SU-DHL-6 (cell line): ENCODE measurements at regions not wholly inside any gene's neighbourhood (a gene's known extent, or its start where the extent isn't known, plus 50 kb on each side); places are given as distances from the start of the nearest gene placed in this dataset.

Experiments
- EZH2phosphoT487 ChIP-seq: fragments of 200-600 bp; sonication (generic), shearing (Covaris generic); conservative IDR thresholded peaks from 2 replicates; pipeline ENCODE4 v1.6.1; 2018; ENCODE audit warnings: mild to moderate bottlenecking, antibody characterized with exemption, low read length, moderate library complexity, mixed read lengths
- TF ChIP-seq, protein P1 (sequence below): fragments of 200-600 bp; sonication (generic); IDR thresholded peaks from one replicate; pipeline ENCODE4 v1.5.1; 2017; ENCODE audit warnings: antibody characterized with exemption, mild to moderate bottlenecking, low read length, moderate library complexity; ENCODE audit not compliant: insufficient read depth, poor library complexity, severe bottlenecking

DNA sequence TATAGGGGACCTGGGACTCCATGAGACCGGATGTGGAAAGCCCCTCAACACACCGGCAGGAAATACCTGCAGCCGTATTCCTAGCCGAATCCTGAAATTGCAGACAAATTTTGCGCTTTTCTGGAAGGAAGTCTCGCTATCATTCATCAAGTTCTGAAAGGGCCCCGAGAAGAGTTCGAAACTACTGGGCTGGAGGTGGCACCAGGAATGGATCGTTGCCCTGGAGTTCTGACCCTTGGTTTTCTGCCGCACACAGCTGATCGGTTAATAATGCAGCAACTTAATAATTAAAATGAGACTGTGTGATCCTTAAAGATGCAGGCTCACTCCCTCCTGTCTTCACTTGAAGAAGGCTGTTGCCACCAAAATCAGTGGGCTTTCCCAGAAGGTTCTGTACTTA is 55.7 kb upstream of the MRTFB start:
- TF ChIP-seq, protein P1, sequence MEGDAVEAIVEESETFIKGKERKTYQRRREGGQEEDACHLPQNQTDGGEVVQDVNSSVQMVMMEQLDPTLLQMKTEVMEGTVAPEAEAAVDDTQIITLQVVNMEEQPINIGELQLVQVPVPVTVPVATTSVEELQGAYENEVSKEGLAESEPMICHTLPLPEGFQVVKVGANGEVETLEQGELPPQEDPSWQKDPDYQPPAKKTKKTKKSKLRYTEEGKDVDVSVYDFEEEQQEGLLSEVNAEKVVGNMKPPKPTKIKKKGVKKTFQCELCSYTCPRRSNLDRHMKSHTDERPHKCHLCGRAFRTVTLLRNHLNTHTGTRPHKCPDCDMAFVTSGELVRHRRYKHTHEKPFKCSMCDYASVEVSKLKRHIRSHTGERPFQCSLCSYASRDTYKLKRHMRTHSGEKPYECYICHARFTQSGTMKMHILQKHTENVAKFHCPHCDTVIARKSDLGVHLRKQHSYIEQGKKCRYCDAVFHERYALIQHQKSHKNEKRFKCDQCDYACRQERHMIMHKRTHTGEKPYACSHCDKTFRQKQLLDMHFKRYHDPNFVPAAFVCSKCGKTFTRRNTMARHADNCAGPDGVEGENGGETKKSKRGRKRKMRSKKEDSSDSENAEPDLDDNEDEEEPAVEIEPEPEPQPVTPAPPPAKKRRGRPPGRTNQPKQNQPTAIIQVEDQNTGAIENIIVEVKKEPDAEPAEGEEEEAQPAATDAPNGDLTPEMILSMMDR, result no peak
- TF ChIP-seq EZH2phosphoT487, result no peak
